ENCODE measurements at regions not wholly inside any gene's neighbourhood (a gene's known extent, or its start where the extent isn't known, plus 50 kb on each side); places are given as distances from the start of the nearest gene placed in this dataset.

- no peak for FAIRE-seq
- TF ChIP-seq POU2F2 (IDR thresholded peaks at IDR 0.05; ENCODE audit: low read depth, low read length): no peak
- TF ChIP-seq POLR2A (IDR thresholded peaks at IDR 0.05; ENCODE audit: low read depth, low read length): no peak
- no peak for TF ChIP-seq PAX5 (IDR thresholded peaks at IDR 0.05; ENCODE audit: insufficient read depth, low read length, severe bottlenecking)
- TF ChIP-seq SPI1 (IDR thresholded peaks at IDR 0.05; ENCODE audit: low read depth, low read length): no peak
- TF ChIP-seq TAF1 (IDR thresholded peaks at IDR 0.05; ENCODE audit: low read depth, low read length): no peak
- TF ChIP-seq POLR2AphosphoS5 (IDR thresholded peaks at IDR 0.05; ENCODE audit: low read depth, low read length): no peak
- DNase-seq (ENCODE audit: insufficient read length, low spot score): no peak
Observed at GRCh38 chr6:54991761-54992330, 145.3 kb downstream of the FAM83B start.

- DNase-seq (ENCODE audit: insufficient read length, low spot score) (no peak), FAIRE-seq (peak; percentile 28)
- TF ChIP-seq SPI1 (IDR thresholded peaks at IDR 0.05; ENCODE audit: low read depth, low read length) (no peak), POLR2A (IDR thresholded peaks at IDR 0.05; ENCODE audit: low read depth, low read length) (no peak)
Observed at GRCh38 chr6:54992789-54993188, 146.2 kb downstream of the FAM83B start.

- DNase-seq (ENCODE audit: insufficient read length, low spot score) (no peak), FAIRE-seq (no peak)
- TF ChIP-seq POU2F2 (IDR thresholded peaks at IDR 0.05; ENCODE audit: low read depth, low read length) (no peak), TAF1 (IDR thresholded peaks at IDR 0.05; ENCODE audit: low read depth, low read length) (no peak), PAX5 (IDR thresholded peaks at IDR 0.05; ENCODE audit: insufficient read depth, low read length, severe bottlenecking) (no peak), POLR2A (IDR thresholded peaks at IDR 0.05; ENCODE audit: low read depth, low read length) (no peak), SPI1 (IDR thresholded peaks at IDR 0.05; ENCODE audit: low read depth, low read length) (no peak), POLR2AphosphoS5 (IDR thresholded peaks at IDR 0.05; ENCODE audit: low read depth, low read length) (no peak)
Observed at GRCh38 chr6:54993294-54993693, 146.7 kb downstream of the FAM83B start.

GRCh38 chr6:54993948-54994347 is 147.4 kb downstream of the FAM83B start:
- FAIRE-seq (no peak), DNase-seq (ENCODE audit: insufficient read length, low spot score) (no peak)
- no peak for TF ChIP-seq PAX5 (IDR thresholded peaks at IDR 0.05; ENCODE audit: insufficient read depth, low read length, severe bottlenecking)

GRCh38 chr6:54998576-54998975 is 152.0 kb downstream of the FAM83B start:
- FAIRE-seq: no peak
- DNase-seq (ENCODE audit: insufficient read length, low spot score): no peak
- TF ChIP-seq POU2F2 (IDR thresholded peaks at IDR 0.05; ENCODE audit: low read depth, low read length) (no peak), POLR2A (IDR thresholded peaks at IDR 0.05; ENCODE audit: low read depth, low read length) (no peak), SPI1 (IDR thresholded peaks at IDR 0.05; ENCODE audit: low read depth, low read length) (no peak), TAF1 (IDR thresholded peaks at IDR 0.05; ENCODE audit: low read depth, low read length) (no peak), PAX5 (IDR thresholded peaks at IDR 0.05; ENCODE audit: insufficient read depth, low read length, severe bottlenecking) (no peak), POLR2AphosphoS5 (IDR thresholded peaks at IDR 0.05; ENCODE audit: low read depth, low read length) (no peak)

GRCh38 chr6:55003719-55004430 is 157.3 kb downstream of the FAM83B start:
- DNase-seq (ENCODE audit: insufficient read length, low spot score) (no peak), FAIRE-seq (no peak)
- TF ChIP-seq POU2F2 (IDR thresholded peaks at IDR 0.05; ENCODE audit: low read depth, low read length) (no peak), POLR2A (IDR thresholded peaks at IDR 0.05; ENCODE audit: low read depth, low read length) (no peak), SPI1 (IDR thresholded peaks at IDR 0.05; ENCODE audit: low read depth, low read length) (no peak), PAX5 (IDR thresholded peaks at IDR 0.05; ENCODE audit: insufficient read depth, low read length, severe bottlenecking) (no peak), TAF1 (IDR thresholded peaks at IDR 0.05; ENCODE audit: low read depth, low read length) (no peak), POLR2AphosphoS5 (IDR thresholded peaks at IDR 0.05; ENCODE audit: low read depth, low read length) (no peak)

GRCh38 chr6:55009131-55009530 is 162.6 kb downstream of the FAM83B start:
- TF ChIP-seq POU2F2 (IDR thresholded peaks at IDR 0.05; ENCODE audit: low read depth, low read length): no peak
- DNase-seq (ENCODE audit: insufficient read length, low spot score) (no peak), FAIRE-seq (no peak)

- FAIRE-seq (no peak), DNase-seq (ENCODE audit: insufficient read length, low spot score) (no peak)
- no peak for TF ChIP-seq POLR2A (IDR thresholded peaks at IDR 0.05; ENCODE audit: low read depth, low read length)
- no peak for TF ChIP-seq POU2F2 (IDR thresholded peaks at IDR 0.05; ENCODE audit: low read depth, low read length)
- TF ChIP-seq PAX5 (IDR thresholded peaks at IDR 0.05; ENCODE audit: insufficient read depth, low read length, severe bottlenecking): no peak
- TF ChIP-seq POLR2AphosphoS5 (IDR thresholded peaks at IDR 0.05; ENCODE audit: low read depth, low read length): no peak
- no peak for TF ChIP-seq SPI1 (IDR thresholded peaks at IDR 0.05; ENCODE audit: low read depth, low read length)
- no peak for TF ChIP-seq TAF1 (IDR thresholded peaks at IDR 0.05; ENCODE audit: low read depth, low read length)
Observed at GRCh38 chr6:55011034-55011433, 163.3 kb upstream of the HCRTR2 start.

GRCh38 chr6:55012454-55012853 is 161.9 kb upstream of the HCRTR2 start:
- TF ChIP-seq POLR2AphosphoS5 (IDR thresholded peaks at IDR 0.05; ENCODE audit: low read depth, low read length) (no peak), POU2F2 (IDR thresholded peaks at IDR 0.05; ENCODE audit: low read depth, low read length) (no peak), SPI1 (IDR thresholded peaks at IDR 0.05; ENCODE audit: low read depth, low read length) (no peak), PAX5 (IDR thresholded peaks at IDR 0.05; ENCODE audit: insufficient read depth, low read length, severe bottlenecking) (no peak), TAF1 (IDR thresholded peaks at IDR 0.05; ENCODE audit: low read depth, low read length) (no peak)
- FAIRE-seq (no peak), DNase-seq (ENCODE audit: insufficient read length, low spot score) (no peak)

- FAIRE-seq (no peak), DNase-seq (ENCODE audit: insufficient read length, low spot score) (no peak)
- TF ChIP-seq PAX5 (IDR thresholded peaks at IDR 0.05; ENCODE audit: insufficient read depth, low read length, severe bottlenecking) (no peak), POU2F2 (IDR thresholded peaks at IDR 0.05; ENCODE audit: low read depth, low read length) (no peak), TAF1 (IDR thresholded peaks at IDR 0.05; ENCODE audit: low read depth, low read length) (no peak), POLR2AphosphoS5 (IDR thresholded peaks at IDR 0.05; ENCODE audit: low read depth, low read length) (no peak), POLR2A (IDR thresholded peaks at IDR 0.05; ENCODE audit: low read depth, low read length) (no peak), SPI1 (IDR thresholded peaks at IDR 0.05; ENCODE audit: low read depth, low read length) (no peak)
Observed at GRCh38 chr6:55014321-55015088, 159.8 kb upstream of the HCRTR2 start.

All from GM12891 (cell line).